HG03354 (cell line): ENCODE measurements at regions not wholly inside any gene's neighbourhood (a gene's known extent, or its start where the extent isn't known, plus 50 kb on each side); places are given as distances from the start of the nearest gene placed in this dataset.

ENCODE experiments used
- ATAC-seq: cut with Tn5 transposase; IDR thresholded peaks from one replicate; pipeline ENCODE4 v1.9.1; 2021; ENCODE audit warnings: mild to moderate bottlenecking; ENCODE audit not compliant: unreplicated experiment, poor library complexity, severe bottlenecking

GRCh38 chr20:60669211-60669610 is 582.9 kb upstream of the CDH4 start:
- no peak for ATAC-seq

GRCh38 chr20:60676011-60676410 is 576.0 kb upstream of the CDH4 start:
- ATAC-seq: no peak

- ATAC-seq: no peak
Observed at GRCh38 chr20:60677819-60678218, 574.2 kb upstream of the CDH4 start.

GRCh38 chr20:60680554-60680953 is 571.5 kb upstream of the CDH4 start:
- ATAC-seq: no peak

GRCh38 chr20:60687213-60687612 is 564.8 kb upstream of the CDH4 start:
- no peak for ATAC-seq

- no peak for ATAC-seq
Observed at GRCh38 chr20:60690771-60691170, 561.3 kb upstream of the CDH4 start.

GRCh38 chr20:60691966-60692615 is 560.0 kb upstream of the CDH4 start:
- ATAC-seq: no peak

- no peak for ATAC-seq
Observed at GRCh38 chr20:60693496-60694133, 558.4 kb upstream of the CDH4 start.

- ATAC-seq: no peak
Observed at GRCh38 chr20:60694763-60695162, 557.3 kb upstream of the CDH4 start.

- ATAC-seq: no peak
Observed at GRCh38 chr20:60695226-60696000, 556.6 kb upstream of the CDH4 start.

- no peak for ATAC-seq
Observed at GRCh38 chr20:60697252-60697651, 554.8 kb upstream of the CDH4 start.

GRCh38 chr20:60700728-60701127 is 551.3 kb upstream of the CDH4 start:
- no peak for ATAC-seq

- no peak for ATAC-seq
Observed at GRCh38 chr20:60704147-60704546, 547.9 kb upstream of the CDH4 start.

GRCh38 chr20:60713396-60713795 is 538.7 kb upstream of the CDH4 start:
- no peak for ATAC-seq

- no peak for ATAC-seq
Observed at GRCh38 chr20:60715172-60715571, 536.9 kb upstream of the CDH4 start.

GRCh38 chr20:60718743-60719480 is 533.1 kb upstream of the CDH4 start:
- ATAC-seq: no peak

GRCh38 chr20:60725311-60725906 is 526.7 kb upstream of the CDH4 start:
- ATAC-seq: no peak

GRCh38 chr20:60727425-60727824 is 524.6 kb upstream of the CDH4 start:
- ATAC-seq: no peak

- ATAC-seq: no peak
Observed at GRCh38 chr20:60728705-60729104, 523.4 kb upstream of the CDH4 start.
